HCT116 (cell line): ENCODE measurements at regions not wholly inside any gene's neighbourhood (a gene's known extent, or its start where the extent isn't known, plus 50 kb on each side); places are given as distances from the start of the nearest gene placed in this dataset.

Source experiments
- ATAC-seq: fragments of 200-7000 bp; cut with Tn5 transposase; 2 replicates; pipeline ENCODE4 v1.9.1; 2020; ENCODE audit warnings: mild to moderate bottlenecking, moderate library complexity
- BruUV-seq: library from RNA; stranded (reverse); fragments of 400-500 nt; replicated peaks from 2 replicates; lab custom pipeline; 2021; lab: Mats Ljungman, UMichigan
- CTCF ChIA-PET: fragments of 300-600 bp; sonication (Branson Sonifier 250); formaldehyde crosslinking; loops from one replicate; lab custom pipeline; 2021; ENCODE audit warnings: antibody characterized with exemption; lab: Charles Lee
- POLR2A ChIA-PET: fragments of 300-600, 350-600 bp; sonication (Branson Sonifier 250); formaldehyde crosslinking; loops from one replicate; lab custom pipeline; 2021; ENCODE audit warnings: antibody characterized with exemption; lab: Charles Lee
- RAD21 ChIA-PET, 2 experiments: fragments of 300-600 bp; sonication (Branson Sonifier 250); formaldehyde crosslinking; loops; one replicate each; lab custom pipeline; 2023; ENCODE audit warnings: low total read pairs in 2 of 2; ENCODE audit not compliant: uncharacterized antibody in 2 of 2, unreplicated experiment in 2 of 2, low non-redundant PET in 1 of 2; lab: Charles Lee
- DNase-seq: peaks from one replicate; pipeline ENCODE4 v3.0.0-alpha.2; 2010; ENCODE audit warnings: low read depth, low spot score
- H2AFZ ChIP-seq: fragments of 200-600 bp; shearing (Covaris generic), sonication (generic); 2 replicates; pipeline ENCODE4 v1.6.1; 2017; ENCODE audit warnings: low read depth, mixed run types, mixed read lengths, antibody characterized with exemption, low read length; ENCODE audit not compliant: poor library complexity, severe bottlenecking
- H3K27ac ChIP-seq: 2 replicates; pipeline ENCODE4 v1.5.1; 2012; ENCODE audit warnings: low read depth, low read length
- H3K27me3 ChIP-seq: fragments of 200-600 bp; sonication (generic); 2 replicates; pipeline ENCODE4 v1.6.1; 2016; ENCODE audit warnings: mixed run types, low read length, mixed read lengths; ENCODE audit not compliant: insufficient read depth
- H3K36me3 ChIP-seq, 2 experiments: fragments of 200-500 bp in 1 of 2; fragments of 200-600 bp in 1 of 2; sonication (Bioruptor generic) in 1 of 2; sonication (generic) in 1 of 2; 2 replicates each; pipeline versions ENCODE4 v1.5.1 to v1.6.1; 2014 to 2016; ENCODE audit warnings: low read length in 2 of 2, inconsistent platforms in 1 of 2, mixed read lengths in 1 of 2, mixed run types in 1 of 2; ENCODE audit not compliant: insufficient read depth in 2 of 2, control insufficient read depth in 1 of 2
- H3K4me1 ChIP-seq, 2 experiments: fragments of 200-600 bp in 1 of 2; sonication (generic) in 1 of 2; 2 replicates each; pipeline versions ENCODE4 v1.5.1 to v1.6.1; 2012 to 2017; ENCODE audit warnings: low read length in 2 of 2, inconsistent platforms in 1 of 2, mild to moderate bottlenecking in 1 of 2, mixed read lengths in 1 of 2, mixed run types in 1 of 2, moderate library complexity in 1 of 2; ENCODE audit not compliant: insufficient read depth in 2 of 2, control insufficient read depth in 1 of 2
- H3K4me2 ChIP-seq: fragments of 200-600 bp; sonication (generic); 2 replicates; pipeline ENCODE4 v1.6.1; 2017; ENCODE audit warnings: mixed run types, low read length, mixed read lengths
- H3K4me3 ChIP-seq, 2 experiments: fragments of 200-600 bp in 1 of 2; sonication (generic) in 1 of 2; replicated peaks in 1 of 2; 2 replicates each; pipeline ENCODE4 v1.5.1; 2011 to 2016; ENCODE audit warnings: low read length in 2 of 2, control low read depth in 1 of 2, low read depth in 1 of 2, mild to moderate bottlenecking in 1 of 2, mixed read lengths in 1 of 2, mixed run types in 1 of 2
- H3K79me2 ChIP-seq: fragments of 200-600 bp; sonication (generic); 2 replicates; pipeline ENCODE4 v1.6.1; 2017; ENCODE audit warnings: mild to moderate bottlenecking, mixed run types, low read length, moderate library complexity, mixed read lengths; ENCODE audit not compliant: insufficient read depth
- H3K9ac ChIP-seq: fragments of 200-600 bp; sonication (generic); 2 replicates; pipeline ENCODE4 v1.6.1; 2016; ENCODE audit warnings: low read length, mixed read lengths
- H3K9me2 ChIP-seq: fragments of 200-600 bp; sonication (generic), shearing (Covaris generic); 2 replicates; pipeline ENCODE4 v1.6.1; 2017; ENCODE audit warnings: mixed run types, mild to moderate bottlenecking, moderate library complexity; ENCODE audit not compliant: insufficient read depth
- H3K9me3 ChIP-seq, 2 experiments: fragments of 200-500 bp in 1 of 2; fragments of 200-600 bp in 1 of 2; sonication (Bioruptor generic) in 1 of 2; sonication (generic) in 1 of 2; 2 replicates each; pipeline ENCODE4 v1.6.1; 2014 to 2017; ENCODE audit warnings: low read length in 2 of 2, mixed read lengths in 2 of 2, inconsistent platforms in 1 of 2, low read depth in 1 of 2, mild to moderate bottlenecking in 1 of 2, mixed run types in 1 of 2, moderate library complexity in 1 of 2; ENCODE audit not compliant: control insufficient read depth in 1 of 2, insufficient read depth in 1 of 2
- H4K20me1 ChIP-seq: fragments of 200-600 bp; sonication (generic), shearing (Covaris generic); 2 replicates; pipeline ENCODE4 v1.6.1; 2017; ENCODE audit warnings: mixed run types, mild to moderate bottlenecking, moderate library complexity; ENCODE audit not compliant: insufficient read depth
- ATF3 ChIP-seq: IDR thresholded peaks from 2 replicates; pipeline ENCODE4 v1.6.1; 2012
- CEBPB ChIP-seq: IDR thresholded peaks from 2 replicates; pipeline ENCODE4 v1.6.1; 2012; ENCODE audit warnings: low read depth
- CTCF ChIP-seq, 3 experiments: fragments of 200-600 bp in 1 of 3; sonication (generic) in 1 of 3; IDR thresholded peaks in 2 of 3; conservative IDR thresholded peaks in 1 of 3; 2 replicates each; pipeline ENCODE4 v1.5.1; 2012 to 2017; ENCODE audit warnings: low read depth in 2 of 3, low read length in 2 of 3, antibody characterized with exemption in 1 of 3, borderline replicate concordance in 1 of 3, control low read depth in 1 of 3, mild to moderate bottlenecking in 1 of 3, mixed read lengths in 1 of 3, mixed run types in 1 of 3, moderate library complexity in 1 of 3; ENCODE audit not compliant: insufficient read depth in 1 of 3
- EGR1 ChIP-seq: IDR thresholded peaks from 2 replicates; pipeline ENCODE4 v1.6.1; 2012; ENCODE audit warnings: low read depth
- ELF1 ChIP-seq: IDR thresholded peaks from 2 replicates; pipeline ENCODE4 v1.6.1; 2012; ENCODE audit warnings: low read depth, borderline replicate concordance
- EZH2phosphoT487 ChIP-seq: fragments of 200-600 bp; IDR thresholded peaks from 2 replicates; pipeline ENCODE4 v1.6.1; 2018; ENCODE audit warnings: antibody characterized with exemption, borderline replicate concordance
- FOSL1 ChIP-seq: IDR thresholded peaks from 2 replicates; pipeline ENCODE4 v1.6.1; 2012; ENCODE audit warnings: low read depth
- JUND ChIP-seq: IDR thresholded peaks from 2 replicates; pipeline ENCODE4 v1.6.1; 2012
- MAX ChIP-seq: IDR thresholded peaks from 2 replicates; pipeline ENCODE4 v1.6.1; 2012
- POLR2A ChIP-seq: IDR thresholded peaks from 2 replicates; pipeline ENCODE4 v1.7.0; 2011; ENCODE audit warnings: borderline replicate concordance; ENCODE audit not compliant: insufficient read depth, insufficient read length; ENCODE audit errors: extremely low read depth
- RAD21 ChIP-seq: IDR thresholded peaks from 2 replicates; pipeline ENCODE4 v1.6.1; 2012; ENCODE audit warnings: low read depth, mild to moderate bottlenecking
- SIN3A ChIP-seq: IDR thresholded peaks from 2 replicates; pipeline ENCODE4 v1.6.1; 2012; ENCODE audit warnings: low read depth
- SP1 ChIP-seq: IDR thresholded peaks from 2 replicates; pipeline ENCODE4 v1.6.1; 2012; ENCODE audit warnings: low read depth
- TCF7L2 ChIP-seq: IDR thresholded peaks from 2 replicates; pipeline ENCODE4 v1.7.0; 2011; ENCODE audit warnings: borderline replicate concordance, inconsistent platforms; ENCODE audit not compliant: insufficient read depth, insufficient read length; ENCODE audit errors: extremely low read depth
- YY1 ChIP-seq: IDR thresholded peaks from 2 replicates; pipeline ENCODE4 v1.6.1; 2011; ENCODE audit warnings: low read length, low read depth, moderate library complexity, mild to moderate bottlenecking; ENCODE audit not compliant: insufficient replicate concordance; ENCODE audit errors: extremely low read depth
- ZFX ChIP-seq: fragments of 450-650 bp; IDR thresholded peaks from 2 replicates; pipeline ENCODE4 v1.6.1; 2017
- ZNF274 ChIP-seq: fragments of 200-500 bp; sonication (Bioruptor generic); IDR thresholded peaks from 2 replicates; pipeline ENCODE4 v1.6.1; 2014; ENCODE audit warnings: mild to moderate bottlenecking, low read depth, low read length, inconsistent platforms
- intact Hi-C: fragments of 100-400 bp; cut with micrococcal nuclease; formaldehyde crosslinking; loops from 2 replicates; pipeline ENCODE4 v1.10.0; 2022

GRCh38 chr3:34183611-34184340 lies 385.3 kb downstream of the PDCD6IP start:
- ChIA-PET POLR2A (no interaction called here), RAD21 (no interaction called here), CTCF (no interaction called here)
- Histone ChIP-seq H3K27ac (no peak overlapping the region), H4K20me1 (no peaks in the 10 kb centered on the region; the same call in 1 of the 2 replicates), H3K9me3 (no peaks in the 10 kb centered on the region), H3K4me3 (no peak overlapping the region), H3K4me1 (no peaks in the 10 kb centered on the region), H3K79me2 (no peaks in the 10 kb centered on the region), H3K9ac (no peak overlapping the region), H3K27me3 (peaks cover 21% of the 10 kb centered on the region), H3K36me3 (no peaks in the 10 kb centered on the region), H3K4me2 (no peak overlapping the region), H3K9me2 (no peaks in the 10 kb centered on the region), H2AFZ (no peak overlapping the region)
- ATAC-seq (no peak), DNase-seq (no peak)
- no TSS peak for BruUV-seq
- TF ChIP-seq ZFX (no peak), TCF7L2 (no peak), EZH2phosphoT487 (no peak), ELF1 (no peak)
- intact Hi-C loops: no loop called here

GRCh38 chr3:34185301-34185700 lies 386.9 kb downstream of the PDCD6IP start:
- Histone ChIP-seq H3K36me3 (no peaks in the 10 kb centered on the region), H3K4me1 (no peaks in the 10 kb centered on the region), H3K79me2 (no peaks in the 10 kb centered on the region), H3K4me3 (no peak overlapping the region), H4K20me1 (no peaks in the 10 kb centered on the region; the same call in 1 of the 2 replicates), H3K27me3 (peaks cover 19% of the 10 kb centered on the region), H3K27ac (no peak overlapping the region), H3K9me3 (no peaks in the 10 kb centered on the region), H3K9me2 (no peaks in the 10 kb centered on the region), H3K4me2 (no peak overlapping the region), H2AFZ (no peak overlapping the region), H3K9ac (no peak overlapping the region)
- CTCF ChIA-PET: no interaction called here
- RAD21 ChIA-PET: no interaction called here
- intact Hi-C loops: no loop called here
- no peak for ATAC-seq
- no TSS peak for BruUV-seq
- POLR2A ChIA-PET: no interaction called here
- no peak for DNase-seq
- TF ChIP-seq JUND (no peak), SIN3A (no peak), CTCF (IDR thresholded peaks at IDR 0.05 in 2 of 3, conservative IDR thresholded peaks at IDR 0.05 in 1 of 3; ENCODE audit: borderline replicate concordance in 1 of 3, insufficient read depth in 1 of 3, low read depth in 2 of 3, low read length in 2 of 3) (no peak), TCF7L2 (no peak), RAD21 (no peak), POLR2A (no peak), SP1 (no peak), YY1 (no peak), FOSL1 (no peak), ZNF274 (no peak), MAX (no peak), EGR1 (no peak), CEBPB (no peak), ATF3 (no peak)
